ENCODE measurements at regions not wholly inside any gene's neighbourhood (a gene's known extent, or its start where the extent isn't known, plus 50 kb on each side); places are given as distances from the start of the nearest gene placed in this dataset.
"Not testable (repeated sequence)": the region's sequence is repeated elsewhere in the genome, so short reads cannot be mapped to it uniquely, and the experiment has no call there.

DNA sequence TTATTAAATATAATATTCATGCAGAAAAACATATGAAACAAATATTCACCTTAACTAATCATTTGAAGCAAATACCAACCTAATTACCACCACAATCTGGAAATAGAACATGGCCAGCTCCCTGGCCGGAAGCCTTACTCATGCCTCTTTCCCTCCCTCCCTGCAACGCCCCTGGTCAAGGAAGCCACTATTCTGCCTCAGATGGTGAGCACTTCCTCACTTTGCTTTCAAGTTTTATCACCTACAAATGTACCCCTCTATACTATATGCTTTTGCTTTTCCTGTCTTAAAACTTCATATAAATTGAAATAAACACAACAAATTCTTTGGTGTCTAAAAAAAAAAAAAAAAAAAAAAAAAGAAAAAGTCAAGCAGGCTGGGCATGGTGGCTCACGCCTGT, 221.2 kb downstream of the CASP12 start:
- TF ChIP-seq, protein P1, sequence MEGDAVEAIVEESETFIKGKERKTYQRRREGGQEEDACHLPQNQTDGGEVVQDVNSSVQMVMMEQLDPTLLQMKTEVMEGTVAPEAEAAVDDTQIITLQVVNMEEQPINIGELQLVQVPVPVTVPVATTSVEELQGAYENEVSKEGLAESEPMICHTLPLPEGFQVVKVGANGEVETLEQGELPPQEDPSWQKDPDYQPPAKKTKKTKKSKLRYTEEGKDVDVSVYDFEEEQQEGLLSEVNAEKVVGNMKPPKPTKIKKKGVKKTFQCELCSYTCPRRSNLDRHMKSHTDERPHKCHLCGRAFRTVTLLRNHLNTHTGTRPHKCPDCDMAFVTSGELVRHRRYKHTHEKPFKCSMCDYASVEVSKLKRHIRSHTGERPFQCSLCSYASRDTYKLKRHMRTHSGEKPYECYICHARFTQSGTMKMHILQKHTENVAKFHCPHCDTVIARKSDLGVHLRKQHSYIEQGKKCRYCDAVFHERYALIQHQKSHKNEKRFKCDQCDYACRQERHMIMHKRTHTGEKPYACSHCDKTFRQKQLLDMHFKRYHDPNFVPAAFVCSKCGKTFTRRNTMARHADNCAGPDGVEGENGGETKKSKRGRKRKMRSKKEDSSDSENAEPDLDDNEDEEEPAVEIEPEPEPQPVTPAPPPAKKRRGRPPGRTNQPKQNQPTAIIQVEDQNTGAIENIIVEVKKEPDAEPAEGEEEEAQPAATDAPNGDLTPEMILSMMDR (IDR thresholded peaks at IDR 0.05; ENCODE audit: insufficient read depth, low read length, poor library complexity, severe bottlenecking): not testable (repeated sequence)
- TF ChIP-seq EZH2phosphoT487 (conservative IDR thresholded peaks at IDR 0.05; ENCODE audit: low read length): not testable (repeated sequence)

All from SU-DHL-6 (cell line).